ENCODE measurements at regions not wholly inside any gene's neighbourhood (a gene's known extent, or its start where the extent isn't known, plus 50 kb on each side); places are given as distances from the start of the nearest gene placed in this dataset.

DNA sequence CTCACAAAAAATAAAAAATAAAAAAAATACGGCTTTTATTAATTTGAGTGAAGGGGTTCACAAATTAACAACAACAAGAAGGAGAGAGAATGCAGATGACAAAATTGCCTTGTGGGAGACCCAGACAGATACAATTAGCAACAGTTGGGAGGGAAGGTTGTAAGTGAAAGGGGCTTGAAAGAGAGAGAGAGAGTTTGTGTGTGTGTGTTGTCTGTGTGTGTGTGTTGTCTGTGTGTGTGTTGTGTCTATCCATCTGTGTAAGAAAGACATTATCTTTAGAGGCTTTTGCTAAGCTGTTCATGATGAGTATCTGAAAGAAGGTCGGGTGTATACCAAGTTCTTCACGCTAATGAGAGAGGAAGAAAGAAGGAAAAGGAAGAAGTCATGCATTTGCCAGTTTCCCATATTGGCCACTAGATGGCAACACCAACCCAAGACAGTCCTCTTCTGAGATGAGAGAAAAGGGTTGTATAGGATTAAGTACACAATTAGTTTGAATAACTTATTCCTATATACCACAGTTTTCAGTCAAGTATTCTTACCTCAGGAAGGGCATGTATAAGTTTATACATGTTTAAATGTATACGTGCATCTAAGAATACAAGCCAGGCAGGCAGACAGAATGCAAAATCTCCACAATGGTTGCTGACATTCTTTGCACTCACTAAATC, 63.7 kb upstream of the CD2AP start (continued):
- TF ChIP-seq, protein P1, sequence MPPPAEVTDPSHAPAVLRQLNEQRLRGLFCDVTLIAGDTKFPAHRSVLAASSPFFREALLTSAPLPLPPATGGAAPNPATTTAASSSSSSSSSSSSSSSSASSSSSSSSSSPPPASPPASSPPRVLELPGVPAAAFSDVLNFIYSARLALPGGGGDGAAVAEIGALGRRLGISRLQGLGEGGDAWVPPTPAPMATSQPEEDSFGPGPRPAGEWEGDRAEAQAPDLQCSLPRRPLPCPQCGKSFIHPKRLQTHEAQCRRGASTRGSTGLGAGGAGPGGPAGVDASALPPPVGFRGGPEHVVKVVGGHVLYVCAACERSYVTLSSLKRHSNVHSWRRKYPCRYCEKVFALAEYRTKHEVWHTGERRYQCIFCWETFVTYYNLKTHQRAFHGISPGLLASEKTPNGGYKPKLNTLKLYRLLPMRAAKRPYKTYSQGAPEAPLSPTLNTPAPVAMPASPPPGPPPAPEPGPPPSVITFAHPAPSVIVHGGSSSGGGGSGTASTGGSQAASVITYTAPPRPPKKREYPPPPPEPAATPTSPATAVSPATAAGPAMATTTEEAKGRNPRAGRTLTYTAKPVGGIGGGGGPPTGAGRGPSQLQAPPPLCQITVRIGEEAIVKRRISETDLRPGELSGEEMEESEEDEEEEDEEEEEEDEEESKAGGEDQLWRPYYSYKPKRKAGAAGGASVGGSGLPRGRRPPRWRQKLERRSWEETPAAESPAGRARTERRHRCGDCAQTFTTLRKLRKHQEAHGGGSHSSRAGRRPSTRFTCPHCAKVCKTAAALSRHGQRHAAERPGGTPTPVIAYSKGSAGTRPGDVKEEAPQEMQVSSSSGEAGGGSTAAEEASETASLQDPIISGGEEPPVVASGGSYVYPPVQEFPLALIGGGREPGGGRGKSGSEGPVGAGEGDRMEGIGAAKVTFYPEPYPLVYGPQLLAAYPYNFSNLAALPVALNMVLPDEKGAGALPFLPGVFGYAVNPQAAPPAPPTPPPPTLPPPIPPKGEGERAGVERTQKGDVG (CRISPR knock-in tag; IDR thresholded peaks at IDR 0.05; ENCODE audit: borderline replicate concordance): no peak
- TF ChIP-seq, protein P2, sequence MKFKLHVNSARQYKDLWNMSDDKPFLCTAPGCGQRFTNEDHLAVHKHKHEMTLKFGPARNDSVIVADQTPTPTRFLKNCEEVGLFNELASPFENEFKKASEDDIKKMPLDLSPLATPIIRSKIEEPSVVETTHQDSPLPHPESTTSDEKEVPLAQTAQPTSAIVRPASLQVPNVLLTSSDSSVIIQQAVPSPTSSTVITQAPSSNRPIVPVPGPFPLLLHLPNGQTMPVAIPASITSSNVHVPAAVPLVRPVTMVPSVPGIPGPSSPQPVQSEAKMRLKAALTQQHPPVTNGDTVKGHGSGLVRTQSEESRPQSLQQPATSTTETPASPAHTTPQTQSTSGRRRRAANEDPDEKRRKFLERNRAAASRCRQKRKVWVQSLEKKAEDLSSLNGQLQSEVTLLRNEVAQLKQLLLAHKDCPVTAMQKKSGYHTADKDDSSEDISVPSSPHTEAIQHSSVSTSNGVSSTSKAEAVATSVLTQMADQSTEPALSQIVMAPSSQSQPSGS (CRISPR knock-in tag; IDR thresholded peaks at IDR 0.05): peak; percentile 9; the same call in 1 of the 2 replicates
- TF ChIP-seq, protein P3, sequence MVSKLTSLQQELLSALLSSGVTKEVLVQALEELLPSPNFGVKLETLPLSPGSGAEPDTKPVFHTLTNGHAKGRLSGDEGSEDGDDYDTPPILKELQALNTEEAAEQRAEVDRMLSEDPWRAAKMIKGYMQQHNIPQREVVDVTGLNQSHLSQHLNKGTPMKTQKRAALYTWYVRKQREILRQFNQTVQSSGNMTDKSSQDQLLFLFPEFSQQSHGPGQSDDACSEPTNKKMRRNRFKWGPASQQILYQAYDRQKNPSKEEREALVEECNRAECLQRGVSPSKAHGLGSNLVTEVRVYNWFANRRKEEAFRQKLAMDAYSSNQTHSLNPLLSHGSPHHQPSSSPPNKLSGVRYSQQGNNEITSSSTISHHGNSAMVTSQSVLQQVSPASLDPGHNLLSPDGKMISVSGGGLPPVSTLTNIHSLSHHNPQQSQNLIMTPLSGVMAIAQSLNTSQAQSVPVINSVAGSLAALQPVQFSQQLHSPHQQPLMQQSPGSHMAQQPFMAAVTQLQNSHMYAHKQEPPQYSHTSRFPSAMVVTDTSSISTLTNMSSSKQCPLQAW (CRISPR knock-in tag; IDR thresholded peaks at IDR 0.05): no peak
- TF ChIP-seq KLF13 (CRISPR knock-in tag; IDR thresholded peaks at IDR 0.05) (no peak), TCF7L2 (IDR thresholded peaks at IDR 0.05; ENCODE audit: low read depth, low read length) (no peak), ZNF790 (CRISPR knock-in tag; IDR thresholded peaks at IDR 0.05; ENCODE audit: borderline replicate concordance) (no peak), ZNF619 (CRISPR knock-in tag; IDR thresholded peaks at IDR 0.05) (no peak), ZNF33A (CRISPR knock-in tag; IDR thresholded peaks at IDR 0.05; ENCODE audit: borderline replicate concordance) (no peak), IRX3 (CRISPR knock-in tag; IDR thresholded peaks at IDR 0.05; ENCODE audit: borderline replicate concordance, low read depth) (no peak), ZZZ3 (CRISPR knock-in tag; IDR thresholded peaks at IDR 0.05; ENCODE audit: borderline replicate concordance) (no peak), NR2F6 (IDR thresholded peaks at IDR 0.05) (no peak), NR2F6 (CRISPR knock-in tag; IDR thresholded peaks at IDR 0.05) (no peak), TOE1 (CRISPR knock-in tag; IDR thresholded peaks at IDR 0.05) (no peak), ZFP62 (CRISPR knock-in tag; IDR thresholded peaks at IDR 0.05) (no peak), ZNF629 (CRISPR knock-in tag; conservative IDR thresholded peaks at IDR 0.05) (no peak), ZNF124 (CRISPR knock-in tag; IDR thresholded peaks at IDR 0.05) (no peak)
- TF ChIP-seq, protein P4, sequence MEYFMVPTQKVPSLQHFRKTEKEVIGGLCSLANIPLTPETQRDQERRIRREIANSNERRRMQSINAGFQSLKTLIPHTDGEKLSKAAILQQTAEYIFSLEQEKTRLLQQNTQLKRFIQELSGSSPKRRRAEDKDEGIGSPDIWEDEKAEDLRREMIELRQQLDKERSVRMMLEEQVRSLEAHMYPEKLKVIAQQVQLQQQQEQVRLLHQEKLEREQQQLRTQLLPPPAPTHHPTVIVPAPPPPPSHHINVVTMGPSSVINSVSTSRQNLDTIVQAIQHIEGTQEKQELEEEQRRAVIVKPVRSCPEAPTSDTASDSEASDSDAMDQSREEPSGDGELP (IDR thresholded peaks at IDR 0.05; ENCODE audit: borderline replicate concordance, low read depth): no peak
- TF ChIP-seq, protein P5, sequence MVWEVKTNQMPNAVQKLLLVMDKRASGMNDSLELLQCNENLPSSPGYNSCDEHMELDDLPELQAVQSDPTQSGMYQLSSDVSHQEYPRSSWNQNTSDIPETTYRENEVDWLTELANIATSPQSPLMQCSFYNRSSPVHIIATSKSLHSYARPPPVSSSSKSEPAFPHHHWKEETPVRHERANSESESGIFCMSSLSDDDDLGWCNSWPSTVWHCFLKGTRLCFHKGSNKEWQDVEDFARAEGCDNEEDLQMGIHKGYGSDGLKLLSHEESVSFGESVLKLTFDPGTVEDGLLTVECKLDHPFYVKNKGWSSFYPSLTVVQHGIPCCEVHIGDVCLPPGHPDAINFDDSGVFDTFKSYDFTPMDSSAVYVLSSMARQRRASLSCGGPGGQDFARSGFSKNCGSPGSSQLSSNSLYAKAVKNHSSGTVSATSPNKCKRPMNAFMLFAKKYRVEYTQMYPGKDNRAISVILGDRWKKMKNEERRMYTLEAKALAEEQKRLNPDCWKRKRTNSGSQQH (CRISPR knock-in tag; IDR thresholded peaks at IDR 0.05; ENCODE audit: low read depth): no peak
- TF ChIP-seq, protein P6, sequence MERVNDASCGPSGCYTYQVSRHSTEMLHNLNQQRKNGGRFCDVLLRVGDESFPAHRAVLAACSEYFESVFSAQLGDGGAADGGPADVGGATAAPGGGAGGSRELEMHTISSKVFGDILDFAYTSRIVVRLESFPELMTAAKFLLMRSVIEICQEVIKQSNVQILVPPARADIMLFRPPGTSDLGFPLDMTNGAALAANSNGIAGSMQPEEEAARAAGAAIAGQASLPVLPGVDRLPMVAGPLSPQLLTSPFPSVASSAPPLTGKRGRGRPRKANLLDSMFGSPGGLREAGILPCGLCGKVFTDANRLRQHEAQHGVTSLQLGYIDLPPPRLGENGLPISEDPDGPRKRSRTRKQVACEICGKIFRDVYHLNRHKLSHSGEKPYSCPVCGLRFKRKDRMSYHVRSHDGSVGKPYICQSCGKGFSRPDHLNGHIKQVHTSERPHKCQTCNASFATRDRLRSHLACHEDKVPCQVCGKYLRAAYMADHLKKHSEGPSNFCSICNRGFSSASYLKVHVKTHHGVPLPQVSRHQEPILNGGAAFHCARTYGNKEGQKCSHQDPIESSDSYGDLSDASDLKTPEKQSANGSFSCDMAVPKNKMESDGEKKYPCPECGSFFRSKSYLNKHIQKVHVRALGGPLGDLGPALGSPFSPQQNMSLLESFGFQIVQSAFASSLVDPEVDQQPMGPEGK (CRISPR knock-in tag; IDR thresholded peaks at IDR 0.05): no peak

All from HepG2 (cell line).